ENCODE measurements at regions not wholly inside any gene's neighbourhood (a gene's known extent, or its start where the extent isn't known, plus 50 kb on each side); places are given as distances from the start of the nearest gene placed in this dataset.

DNA sequence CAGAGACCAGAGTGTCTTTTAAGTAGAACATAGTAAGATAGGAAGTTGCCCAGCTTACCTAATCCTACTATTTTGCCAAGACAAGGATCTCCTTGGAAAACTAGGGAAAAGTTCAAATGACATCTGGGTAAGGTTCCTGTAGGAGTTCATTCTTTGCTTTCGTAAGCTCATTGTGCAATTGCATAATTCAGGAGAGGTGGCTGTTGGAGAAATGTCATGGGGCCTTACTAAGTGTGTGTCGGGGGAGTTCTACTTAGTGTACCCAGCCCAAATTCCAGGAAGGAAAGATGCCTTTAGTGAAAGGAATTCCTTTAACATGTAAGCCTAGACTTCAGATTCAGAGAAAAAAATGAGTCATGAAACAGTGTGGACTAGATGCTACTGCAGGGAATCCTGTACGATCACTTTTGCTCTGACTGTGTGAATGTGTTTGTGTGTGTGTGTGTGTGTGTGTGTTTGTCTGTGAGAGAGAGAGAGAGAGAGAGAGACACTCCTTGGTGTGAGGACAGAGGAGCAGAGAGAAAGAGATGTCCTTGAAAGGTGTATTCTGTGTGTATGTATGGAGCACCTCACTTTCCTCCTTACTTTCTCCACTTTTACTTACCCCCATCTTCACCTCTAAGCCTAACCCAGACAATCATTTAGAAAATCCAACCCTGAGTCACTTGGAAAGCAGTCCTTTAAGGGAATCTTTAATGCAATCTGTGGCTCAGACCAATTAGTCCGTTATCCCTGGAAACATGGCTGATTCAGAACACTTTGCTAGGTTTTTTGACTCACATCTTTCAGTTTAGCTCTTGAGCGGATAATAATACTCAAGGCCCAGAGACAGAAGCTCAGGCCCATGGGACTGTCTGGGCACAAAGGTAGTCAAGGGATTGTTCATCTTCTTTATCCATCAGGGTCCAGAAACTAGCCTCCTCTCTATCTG lies 114.5 kb upstream of the ACSL4 start:
- TF ChIP-seq, protein P1, sequence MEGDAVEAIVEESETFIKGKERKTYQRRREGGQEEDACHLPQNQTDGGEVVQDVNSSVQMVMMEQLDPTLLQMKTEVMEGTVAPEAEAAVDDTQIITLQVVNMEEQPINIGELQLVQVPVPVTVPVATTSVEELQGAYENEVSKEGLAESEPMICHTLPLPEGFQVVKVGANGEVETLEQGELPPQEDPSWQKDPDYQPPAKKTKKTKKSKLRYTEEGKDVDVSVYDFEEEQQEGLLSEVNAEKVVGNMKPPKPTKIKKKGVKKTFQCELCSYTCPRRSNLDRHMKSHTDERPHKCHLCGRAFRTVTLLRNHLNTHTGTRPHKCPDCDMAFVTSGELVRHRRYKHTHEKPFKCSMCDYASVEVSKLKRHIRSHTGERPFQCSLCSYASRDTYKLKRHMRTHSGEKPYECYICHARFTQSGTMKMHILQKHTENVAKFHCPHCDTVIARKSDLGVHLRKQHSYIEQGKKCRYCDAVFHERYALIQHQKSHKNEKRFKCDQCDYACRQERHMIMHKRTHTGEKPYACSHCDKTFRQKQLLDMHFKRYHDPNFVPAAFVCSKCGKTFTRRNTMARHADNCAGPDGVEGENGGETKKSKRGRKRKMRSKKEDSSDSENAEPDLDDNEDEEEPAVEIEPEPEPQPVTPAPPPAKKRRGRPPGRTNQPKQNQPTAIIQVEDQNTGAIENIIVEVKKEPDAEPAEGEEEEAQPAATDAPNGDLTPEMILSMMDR (conservative IDR thresholded peaks at IDR 0.05), result no peak
- TF ChIP-seq EZH2 (IDR thresholded peaks at IDR 0.05; ENCODE audit: low read depth), result no peak
